ENCODE measurements at regions not wholly inside any gene's neighbourhood (a gene's known extent, or its start where the extent isn't known, plus 50 kb on each side); places are given as distances from the start of the nearest gene placed in this dataset.

- TF ChIP-seq HMGA2 (CRISPR knock-in tag; IDR thresholded peaks at IDR 0.05) (no peak), RELA (CRISPR knock-in tag; IDR thresholded peaks at IDR 0.05; ENCODE audit: borderline replicate concordance) (no peak), FOXJ3 (CRISPR knock-in tag; IDR thresholded peaks at IDR 0.05; ENCODE audit: borderline replicate concordance) (no peak), KAT7 (CRISPR knock-in tag; IDR thresholded peaks at IDR 0.05; ENCODE audit: borderline replicate concordance) (no peak), ZSCAN18 (CRISPR knock-in tag; IDR thresholded peaks at IDR 0.05) (no peak), GRHL2 (CRISPR knock-in tag; IDR thresholded peaks at IDR 0.05; ENCODE audit: insufficient replicate concordance, severe bottlenecking) (no peak), FOXK1 (CRISPR knock-in tag; IDR thresholded peaks at IDR 0.05) (no peak)
These were observed 277.0 kb downstream of the FOXA2 start (continued) for GRCh38 chr20:22307409-22307808.

- no peak for TF ChIP-seq ELF4 (CRISPR knock-in tag; IDR thresholded peaks at IDR 0.05; ENCODE audit: low read depth)
- TF ChIP-seq NR1H2 (CRISPR knock-in tag; IDR thresholded peaks at IDR 0.05): no peak
- TF ChIP-seq ETV6 (CRISPR knock-in tag; IDR thresholded peaks at IDR 0.05): no peak
- no peak for TF ChIP-seq IRF2 (CRISPR knock-in tag; IDR thresholded peaks at IDR 0.05; ENCODE audit: borderline replicate concordance, low read depth)
- TF ChIP-seq ESRRA (CRISPR knock-in tag; IDR thresholded peaks at IDR 0.05; ENCODE audit: borderline replicate concordance): no peak
- no peak for TF ChIP-seq AR (CRISPR knock-in tag; IDR thresholded peaks at IDR 0.05)
- no peak for TF ChIP-seq JAZF1 (CRISPR knock-in tag; IDR thresholded peaks at IDR 0.05)
- no peak for TF ChIP-seq ZNF219 (CRISPR knock-in tag; IDR thresholded peaks at IDR 0.05; ENCODE audit: borderline replicate concordance)
- no peak for TF ChIP-seq FOXP1 (CRISPR knock-in tag; IDR thresholded peaks at IDR 0.05; ENCODE audit: borderline replicate concordance)
- TF ChIP-seq ZSCAN18 (CRISPR knock-in tag; IDR thresholded peaks at IDR 0.05): no peak
- no peak for TF ChIP-seq MAX (CRISPR knock-in tag; IDR thresholded peaks at IDR 0.05)
- TF ChIP-seq PRRX2 (CRISPR knock-in tag; IDR thresholded peaks at IDR 0.05): no peak
- TF ChIP-seq OVOL2 (CRISPR knock-in tag; IDR thresholded peaks at IDR 0.05; ENCODE audit: borderline replicate concordance): no peak
- 0 out of 2 replicates have a peak, but pooled peaks cover 3% of the 10 kb centered on the region for H3K4me1 Mint-ChIP-seq
These were observed 279.0 kb downstream of the FOXA2 start for GRCh38 chr20:22305381-22305780.

More at GRCh38 chr20:22305381-22305780, 279.0 kb downstream of the FOXA2 start:
- DNase-seq (ENCODE audit: low spot score): no peak
- CTCF ChIA-PET: interaction anchor here (0.6 to 0.9 kb wide), 2 partner anchors 10 to 730 kb away, joined by 3 read pairs; partner anchors contain the start of gene SSTR4
- H3K9me3 Mint-ChIP-seq: peaks cover 11% of the 10 kb centered on the region
- no peaks in the 10 kb centered on the region for H3K36me3 Mint-ChIP-seq
- no peak overlapping the region for H3K27ac Mint-ChIP-seq
- ATAC-seq: no peak
- POLR2A ChIA-PET: no interaction called here
- H3K4me3 Mint-ChIP-seq: no peak overlapping the region
- peaks cover 29% of the 10 kb centered on the region for H3K27me3 Mint-ChIP-seq (ENCODE audit: low read depth)
